GM23338 (cell line): ENCODE measurements at regions not wholly inside any gene's neighbourhood (a gene's known extent, or its start where the extent isn't known, plus 50 kb on each side); places are given as distances from the start of the nearest gene placed in this dataset.

Experiments
- CREB1 ChIP-seq: fragments of 250-450 bp; sonication (Bioruptor Pico); IDR thresholded peaks from 2 replicates; pipeline ENCODE4 v1.5.0; 2020; ENCODE audit warnings: low read depth, mild to moderate bottlenecking, moderate library complexity
- CTCF ChIP-seq, 2 experiments: fragments of 200-600 bp in 1 of 2; sonication (generic) in 1 of 2; conservative IDR thresholded peaks; 2 replicates each; pipeline versions ENCODE4 v1.5.1 to v1.6.1; 2016 to 2017; ENCODE audit warnings: antibody characterized with exemption in 2 of 2, low read depth in 2 of 2, mild to moderate bottlenecking in 2 of 2, moderate library complexity in 1 of 2
- ETS1 ChIP-seq: IDR thresholded peaks from 2 replicates; pipeline ENCODE4 v1.6.1; 2016; ENCODE audit warnings: antibody characterized with exemption
- EZH2 ChIP-seq: fragments of 200-600 bp; sonication (generic); IDR thresholded peaks from one replicate; pipeline ENCODE4 v1.8.0; 2017; ENCODE audit warnings: antibody characterized with exemption, mild to moderate bottlenecking, low read depth; ENCODE audit not compliant: unreplicated experiment
- EZH2phosphoT487 ChIP-seq: fragments of 200-600 bp; sonication (generic); IDR thresholded peaks from one replicate; pipeline ENCODE4 v1.8.1; 2018; ENCODE audit warnings: antibody characterized with exemption; ENCODE audit not compliant: unreplicated experiment
- POLR2AphosphoS5 ChIP-seq: IDR thresholded peaks from 2 replicates; pipeline ENCODE4 v1.6.1; 2016; ENCODE audit warnings: antibody characterized with exemption, low read depth
- REST ChIP-seq: IDR thresholded peaks from one replicate; pipeline ENCODE4 v1.6.1; 2018; ENCODE audit warnings: antibody characterized with exemption; ENCODE audit not compliant: unreplicated experiment
- ZNF114 ChIP-seq: fragments of 250-450 bp; sonication (Bioruptor Pico); IDR thresholded peaks from 2 replicates; pipeline ENCODE4 v1.5.0; 2020; ENCODE audit warnings: mild to moderate bottlenecking, moderate library complexity
- ZNF331 ChIP-seq: fragments of 250-450 bp; sonication (Bioruptor Pico); IDR thresholded peaks from 2 replicates; pipeline ENCODE4 v1.5.0; 2020; ENCODE audit warnings: low read depth, mild to moderate bottlenecking, moderate library complexity

GRCh38 chr1:87620807-87621206 is 292.1 kb downstream of the LMO4 start:
- TF ChIP-seq CTCF (conservative IDR thresholded peaks at IDR 0.05; ENCODE audit: low read depth in 2 of 2) (no peak), EZH2 (no peak), EZH2phosphoT487 (no peak), REST (no peak), POLR2AphosphoS5 (no peak), CREB1 (no peak), ZNF114 (no peak), ZNF331 (CRISPR knock-in tag) (no peak), ETS1 (no peak)
